ENCODE measurements at regions not wholly inside any gene's neighbourhood (a gene's known extent, or its start where the extent isn't known, plus 50 kb on each side); places are given as distances from the start of the nearest gene placed in this dataset.

DNA sequence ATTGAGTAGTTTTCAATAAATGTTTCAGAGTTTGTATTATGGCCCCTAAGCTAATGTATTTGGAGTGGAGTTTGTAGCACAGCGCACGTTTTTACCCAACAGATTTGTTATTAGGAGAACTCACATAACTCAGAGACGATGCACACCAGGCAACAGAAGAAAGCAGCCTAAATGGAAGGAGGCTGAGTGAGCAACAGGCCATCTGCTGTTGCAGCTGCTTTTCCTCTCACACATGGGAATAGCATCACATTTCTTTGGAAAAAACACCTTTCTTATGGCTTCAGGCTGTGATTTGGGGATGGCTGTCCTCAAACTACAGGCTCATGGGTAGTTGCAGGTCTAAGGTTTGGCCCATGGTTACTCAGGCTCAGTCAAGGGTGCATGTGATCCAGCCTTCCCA, 469.3 kb upstream of the MCTP2 start (continued):
- TF ChIP-seq ATF6 (CRISPR knock-in tag; IDR thresholded peaks at IDR 0.05), result no peak
- no peak for TF ChIP-seq KAT7 (CRISPR knock-in tag; IDR thresholded peaks at IDR 0.05; ENCODE audit: borderline replicate concordance)
- TF ChIP-seq ZNF121 (CRISPR knock-in tag; IDR thresholded peaks at IDR 0.05), result no peak
- TF ChIP-seq ZNF416 (CRISPR knock-in tag; IDR thresholded peaks at IDR 0.05), result no peak
- TF ChIP-seq ZSCAN18 (CRISPR knock-in tag; IDR thresholded peaks at IDR 0.05), result no peak
- TF ChIP-seq E2F1 (CRISPR knock-in tag; IDR thresholded peaks at IDR 0.05), result no peak
- no peak for TF ChIP-seq SP1 (CRISPR knock-in tag; conservative IDR thresholded peaks at IDR 0.05)
- no peak for TF ChIP-seq GTF2I (CRISPR knock-in tag; conservative IDR thresholded peaks at IDR 0.05)
- TF ChIP-seq OVOL2 (CRISPR knock-in tag; IDR thresholded peaks at IDR 0.05; ENCODE audit: borderline replicate concordance), result no peak
- no peak for TF ChIP-seq ZNF423 (CRISPR knock-in tag; IDR thresholded peaks at IDR 0.05)

- CTCF ChIA-PET, result no interaction called here
- TF ChIP-seq, protein P1, sequence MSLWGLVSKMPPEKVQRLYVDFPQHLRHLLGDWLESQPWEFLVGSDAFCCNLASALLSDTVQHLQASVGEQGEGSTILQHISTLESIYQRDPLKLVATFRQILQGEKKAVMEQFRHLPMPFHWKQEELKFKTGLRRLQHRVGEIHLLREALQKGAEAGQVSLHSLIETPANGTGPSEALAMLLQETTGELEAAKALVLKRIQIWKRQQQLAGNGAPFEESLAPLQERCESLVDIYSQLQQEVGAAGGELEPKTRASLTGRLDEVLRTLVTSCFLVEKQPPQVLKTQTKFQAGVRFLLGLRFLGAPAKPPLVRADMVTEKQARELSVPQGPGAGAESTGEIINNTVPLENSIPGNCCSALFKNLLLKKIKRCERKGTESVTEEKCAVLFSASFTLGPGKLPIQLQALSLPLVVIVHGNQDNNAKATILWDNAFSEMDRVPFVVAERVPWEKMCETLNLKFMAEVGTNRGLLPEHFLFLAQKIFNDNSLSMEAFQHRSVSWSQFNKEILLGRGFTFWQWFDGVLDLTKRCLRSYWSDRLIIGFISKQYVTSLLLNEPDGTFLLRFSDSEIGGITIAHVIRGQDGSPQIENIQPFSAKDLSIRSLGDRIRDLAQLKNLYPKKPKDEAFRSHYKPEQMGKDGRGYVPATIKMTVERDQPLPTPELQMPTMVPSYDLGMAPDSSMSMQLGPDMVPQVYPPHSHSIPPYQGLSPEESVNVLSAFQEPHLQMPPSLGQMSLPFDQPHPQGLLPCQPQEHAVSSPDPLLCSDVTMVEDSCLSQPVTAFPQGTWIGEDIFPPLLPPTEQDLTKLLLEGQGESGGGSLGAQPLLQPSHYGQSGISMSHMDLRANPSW (CRISPR knock-in tag; conservative IDR thresholded peaks at IDR 0.05; ENCODE audit: low read depth), result no peak
- TF ChIP-seq SMAD4 (CRISPR knock-in tag; IDR thresholded peaks at IDR 0.05) (no peak), OVOL2 (CRISPR knock-in tag; IDR thresholded peaks at IDR 0.05; ENCODE audit: borderline replicate concordance) (no peak), ZNF121 (CRISPR knock-in tag; IDR thresholded peaks at IDR 0.05) (no peak)
- TF ChIP-seq, protein P2, sequence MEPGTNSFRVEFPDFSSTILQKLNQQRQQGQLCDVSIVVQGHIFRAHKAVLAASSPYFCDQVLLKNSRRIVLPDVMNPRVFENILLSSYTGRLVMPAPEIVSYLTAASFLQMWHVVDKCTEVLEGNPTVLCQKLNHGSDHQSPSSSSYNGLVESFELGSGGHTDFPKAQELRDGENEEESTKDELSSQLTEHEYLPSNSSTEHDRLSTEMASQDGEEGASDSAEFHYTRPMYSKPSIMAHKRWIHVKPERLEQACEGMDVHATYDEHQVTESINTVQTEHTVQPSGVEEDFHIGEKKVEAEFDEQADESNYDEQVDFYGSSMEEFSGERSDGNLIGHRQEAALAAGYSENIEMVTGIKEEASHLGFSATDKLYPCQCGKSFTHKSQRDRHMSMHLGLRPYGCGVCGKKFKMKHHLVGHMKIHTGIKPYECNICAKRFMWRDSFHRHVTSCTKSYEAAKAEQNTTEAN (CRISPR knock-in tag; IDR thresholded peaks at IDR 0.05), result no peak
- TF ChIP-seq, protein P3, sequence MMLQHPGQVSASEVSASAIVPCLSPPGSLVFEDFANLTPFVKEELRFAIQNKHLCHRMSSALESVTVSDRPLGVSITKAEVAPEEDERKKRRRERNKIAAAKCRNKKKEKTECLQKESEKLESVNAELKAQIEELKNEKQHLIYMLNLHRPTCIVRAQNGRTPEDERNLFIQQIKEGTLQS (CRISPR knock-in tag; conservative IDR thresholded peaks at IDR 0.05), result no peak
- DNase-seq (ENCODE audit: low spot score), result no peak
- Mint-ChIP-seq H3K4me3 (no peak overlapping the region), H3K27ac (no peak overlapping the region), H3K36me3 (no peaks in the 10 kb centered on the region), H3K9me3 (peaks cover 13% of the 10 kb centered on the region; the same call in 1 of the 2 replicates), H3K27me3 (ENCODE audit: low read depth) (no peaks in the 10 kb centered on the region), H3K4me1 (no peaks in the 10 kb centered on the region)
- no peak for ATAC-seq
- POLR2A ChIA-PET, result no interaction called here
Measured at GRCh38 chr15:93759629-93760028, 471.7 kb upstream of the MCTP2 start.

DNA sequence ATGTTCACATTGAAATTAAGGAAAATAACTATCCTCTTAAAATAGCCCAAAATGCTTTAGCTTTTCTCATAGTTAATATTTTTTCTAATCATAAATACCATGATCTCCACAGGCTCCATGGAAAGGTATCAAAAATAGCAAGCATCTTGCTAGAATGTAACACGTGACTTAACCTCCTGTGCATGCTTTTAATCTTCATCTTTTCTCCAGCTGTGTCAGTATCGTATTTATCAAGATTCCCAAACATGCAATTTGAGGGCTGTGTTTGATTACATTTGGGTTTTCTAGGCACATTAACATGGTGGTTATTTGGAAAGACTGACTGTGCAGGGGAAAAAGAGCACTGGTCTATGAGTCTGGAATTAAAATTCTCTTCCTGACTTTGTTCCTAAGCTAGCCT, 472.5 kb upstream of the MCTP2 start:
- DNase-seq (ENCODE audit: low spot score), result no peak
- H3K27me3 Mint-ChIP-seq (ENCODE audit: low read depth), result no peaks in the 10 kb centered on the region
- CTCF ChIA-PET, result no interaction called here
- POLR2A ChIA-PET, result no interaction called here
- no peaks in the 10 kb centered on the region for H3K4me1 Mint-ChIP-seq
- H3K9me3 Mint-ChIP-seq, result peaks cover 13% of the 10 kb centered on the region; the same call in 1 of the 2 replicates
- H3K4me3 Mint-ChIP-seq, result no peak overlapping the region
- no peak for ATAC-seq
- no peaks in the 10 kb centered on the region for H3K36me3 Mint-ChIP-seq
- no peak overlapping the region for H3K27ac Mint-ChIP-seq
- TF ChIP-seq ZNF671 (CRISPR knock-in tag; IDR thresholded peaks at IDR 0.05), result no peak
- no peak for TF ChIP-seq ZNF396 (CRISPR knock-in tag; IDR thresholded peaks at IDR 0.05; ENCODE audit: borderline replicate concordance)
- no peak for TF ChIP-seq FOXP1 (CRISPR knock-in tag; IDR thresholded peaks at IDR 0.05; ENCODE audit: borderline replicate concordance)
